Lower leg skin (tissue), 4 donors: ENCODE measurements at regions not wholly inside any gene's neighbourhood (a gene's known extent, or its start where the extent isn't known, plus 50 kb on each side); places are given as distances from the start of the nearest gene placed in this dataset.

Source experiments
- DNase-seq, 2 donors: peaks; one replicate each; pipeline ENCODE4 v3.0.0-alpha.2; 2019; ENCODE audit warnings: low spot score in 2 of 2
- H3K4me3 ChIP-seq: fragments of 200-600 bp; sonication (generic); 2 replicates; pipeline ENCODE4 v1.5.1; 2017; ENCODE audit warnings: mild to moderate bottlenecking, low read depth; ENCODE audit not compliant: poor library complexity, severe bottlenecking
- POLR2A ChIP-seq, 2 donors: fragments of 450-650 bp; IDR thresholded peaks; one replicate each; pipeline ENCODE4 v1.6.1; 2016 to 2017; ENCODE audit warnings: antibody characterized with exemption in 2 of 2, mild to moderate bottlenecking in 1 of 2, moderate library complexity in 1 of 2
- WGBS, 2 donors: methylation state at CpG; one replicate each; pipeline ENCODE4 v1.1.5; 2018; 5-methylcytosine and 5-hydroxymethylcytosine counted together
- intact Hi-C: fragments of 100-400 bp; cut with DNase I; formaldehyde crosslinking; loops from one replicate; pipeline ENCODE4 v1.15.0; 2023; ENCODE audit warnings: low total_unique reads
- TF ChIP-seq, protein P1 (sequence below), 3 donors: fragments of 450-650 bp; IDR thresholded peaks; one replicate each; pipeline ENCODE4 v1.5.1; 2016; ENCODE audit warnings: antibody characterized with exemption in 3 of 3, mild to moderate bottlenecking in 3 of 3, moderate library complexity in 2 of 3

DNA sequence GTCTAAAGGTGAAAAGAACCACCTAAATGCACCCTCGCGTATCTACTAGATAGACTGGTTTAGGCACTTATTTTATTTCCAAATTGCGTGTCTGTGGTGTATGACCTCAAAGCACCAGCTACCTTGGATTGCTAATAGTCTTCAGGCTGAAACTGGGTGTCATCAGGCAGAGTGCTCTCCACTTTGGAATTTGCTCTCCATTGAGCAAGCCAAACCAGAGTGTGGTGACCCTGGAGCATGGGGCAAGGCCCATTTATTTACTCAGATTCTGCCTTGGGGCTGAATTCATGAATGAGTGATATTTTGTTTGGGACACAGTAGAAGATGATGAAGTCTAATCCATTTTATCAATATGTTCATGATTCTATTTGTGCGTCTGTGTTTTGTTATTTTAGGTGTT is 812.8 kb upstream of the SLC35B3 start:
- WGBS, 2 donors, result 71 to 72% methylated on average over 4 of the region's 4 CpGs
- intact Hi-C loops, result no loop called here

DNA sequence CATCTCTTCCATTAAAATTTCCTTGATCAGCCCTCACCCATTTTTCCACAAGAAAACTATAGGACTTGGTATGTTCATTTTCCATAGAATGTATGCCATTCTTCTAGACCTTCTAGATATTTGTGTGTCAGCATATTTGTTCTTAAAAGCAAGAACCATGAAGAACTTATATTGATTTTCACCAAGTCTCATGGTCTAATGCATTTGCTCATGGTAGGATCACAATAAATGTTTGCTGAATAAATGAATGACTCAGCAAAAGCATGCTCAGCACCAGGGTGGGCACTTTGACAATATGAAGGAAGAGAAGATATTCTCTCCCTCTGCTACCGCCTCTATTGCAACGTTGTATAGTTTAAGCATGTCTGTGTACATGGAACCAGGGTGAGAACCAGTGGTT is 805.5 kb upstream of the SLC35B3 start:
- no peak for DNase-seq
- H3K4me3 ChIP-seq, result no peak overlapping the region
- WGBS, 2 donors, result 94 to 96% methylated on average over 2 of the region's 2 CpGs
- intact Hi-C loops, result no loop called here
- TF ChIP-seq, protein P1, sequence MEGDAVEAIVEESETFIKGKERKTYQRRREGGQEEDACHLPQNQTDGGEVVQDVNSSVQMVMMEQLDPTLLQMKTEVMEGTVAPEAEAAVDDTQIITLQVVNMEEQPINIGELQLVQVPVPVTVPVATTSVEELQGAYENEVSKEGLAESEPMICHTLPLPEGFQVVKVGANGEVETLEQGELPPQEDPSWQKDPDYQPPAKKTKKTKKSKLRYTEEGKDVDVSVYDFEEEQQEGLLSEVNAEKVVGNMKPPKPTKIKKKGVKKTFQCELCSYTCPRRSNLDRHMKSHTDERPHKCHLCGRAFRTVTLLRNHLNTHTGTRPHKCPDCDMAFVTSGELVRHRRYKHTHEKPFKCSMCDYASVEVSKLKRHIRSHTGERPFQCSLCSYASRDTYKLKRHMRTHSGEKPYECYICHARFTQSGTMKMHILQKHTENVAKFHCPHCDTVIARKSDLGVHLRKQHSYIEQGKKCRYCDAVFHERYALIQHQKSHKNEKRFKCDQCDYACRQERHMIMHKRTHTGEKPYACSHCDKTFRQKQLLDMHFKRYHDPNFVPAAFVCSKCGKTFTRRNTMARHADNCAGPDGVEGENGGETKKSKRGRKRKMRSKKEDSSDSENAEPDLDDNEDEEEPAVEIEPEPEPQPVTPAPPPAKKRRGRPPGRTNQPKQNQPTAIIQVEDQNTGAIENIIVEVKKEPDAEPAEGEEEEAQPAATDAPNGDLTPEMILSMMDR (IDR thresholded peaks at IDR 0.05), result no peak
- TF ChIP-seq POLR2A (IDR thresholded peaks at IDR 0.05), result no peak

More for the DNA sequence above, 812.8 kb upstream of the SLC35B3 start:
- TF ChIP-seq POLR2A (IDR thresholded peaks at IDR 0.05), result no peak
- TF ChIP-seq, protein P1 (IDR thresholded peaks at IDR 0.05), result no peak
- no peak overlapping the region for H3K4me3 ChIP-seq
- no peak for DNase-seq

GRCh38 chr6:9236443-9236842 is 801.1 kb upstream of the SLC35B3 start:
- no peak for DNase-seq
- TF ChIP-seq, protein P1 (IDR thresholded peaks at IDR 0.05), result no peak
- TF ChIP-seq POLR2A (IDR thresholded peaks at IDR 0.05), result no peak
- intact Hi-C loops, result no loop called here
- no peak overlapping the region for H3K4me3 ChIP-seq
- WGBS, 2 donors, result 84 to 85% methylated on average over 6 of the region's 6 CpGs

GRCh38 chr6:9233686-9234085 is 798.3 kb upstream of the SLC35B3 start:
- DNase-seq, result no peak
- no peak overlapping the region for H3K4me3 ChIP-seq
- 50 to 77% methylated on average over 1 of the region's 1 CpG for WGBS, 2 donors
- TF ChIP-seq, protein P1 (IDR thresholded peaks at IDR 0.05), result no peak
- TF ChIP-seq POLR2A (IDR thresholded peaks at IDR 0.05), result no peak
- intact Hi-C loops, result no loop called here

GRCh38 chr6:9233226-9233625 is 797.9 kb upstream of the SLC35B3 start:
- intact Hi-C loops, result no loop called here
- TF ChIP-seq, protein P1 (IDR thresholded peaks at IDR 0.05), result no peak
- TF ChIP-seq POLR2A (IDR thresholded peaks at IDR 0.05), result no peak
- DNase-seq, result no peak
- H3K4me3 ChIP-seq, result no peak overlapping the region
- 48 to 49% methylated on average over 2 of the region's 2 CpGs for WGBS, 2 donors

- intact Hi-C loops, result no loop called here
- WGBS, 2 donors, result 14 to 20% methylated on average over 3 of the region's 3 CpGs
- TF ChIP-seq POLR2A (IDR thresholded peaks at IDR 0.05), result no peak
- TF ChIP-seq, protein P1 (IDR thresholded peaks at IDR 0.05), result no peak
- peak in 1 of 2 donors; percentile 47 for DNase-seq
- H3K4me3 ChIP-seq, result no peak overlapping the region
Measured at GRCh38 chr6:9225441-9225871, 790.1 kb upstream of the SLC35B3 start.
